ENCODE measurements at regions not wholly inside any gene's neighbourhood (a gene's known extent, or its start where the extent isn't known, plus 50 kb on each side); places are given as distances from the start of the nearest gene placed in this dataset.

DNA sequence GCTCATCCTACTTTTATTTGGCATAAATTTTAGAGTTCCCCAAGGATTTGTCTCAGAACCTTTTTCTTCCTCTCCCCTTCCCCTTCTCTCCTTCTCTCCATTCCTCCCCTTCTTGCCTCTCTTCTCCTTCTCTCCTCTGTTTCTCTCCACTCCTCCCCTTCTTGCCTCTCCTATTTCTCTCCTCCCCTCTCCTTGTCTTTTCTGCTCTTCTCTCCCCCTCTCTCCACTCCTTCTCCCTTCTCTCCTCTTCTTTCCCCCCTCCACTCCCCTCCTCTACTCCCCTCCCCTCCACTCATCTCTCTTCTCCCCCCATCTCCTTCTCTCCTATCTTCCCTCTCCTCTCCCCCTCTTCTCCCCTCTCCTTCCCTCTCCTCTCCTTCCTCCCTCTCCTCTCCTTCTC lies 142.7 kb downstream of the CCDC71L start:
- H3K9me3 ChIP-seq, result no peaks in the 10 kb centered on the region

DNA sequence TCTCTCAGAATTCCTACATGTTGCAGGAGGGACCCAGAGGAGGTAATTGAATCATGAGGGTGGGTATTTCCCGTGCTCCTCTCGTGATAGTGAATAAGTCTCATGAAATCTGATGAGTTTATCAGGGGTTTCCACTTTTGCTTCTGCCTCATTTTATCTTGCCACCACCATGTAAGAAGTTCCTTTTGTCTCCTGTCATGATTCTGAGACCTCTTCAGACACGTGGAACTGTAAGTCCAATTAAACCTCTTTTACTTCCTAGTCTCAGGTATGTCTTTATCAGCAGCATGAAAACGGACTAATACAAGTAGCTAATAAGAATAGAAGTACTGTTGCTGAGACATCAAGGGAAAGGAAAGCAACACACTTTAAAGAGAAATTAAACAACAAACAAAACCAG lies 143.4 kb downstream of the CCDC71L start:
- no peaks in the 10 kb centered on the region for H3K36me3 ChIP-seq (ENCODE audit: low read depth)
- ATAC-seq, result no peak
- DNase-seq, result no peak
- H3K4me1 ChIP-seq (ENCODE audit: low read depth), result no peaks in the 10 kb centered on the region
- H3K9me3 ChIP-seq, result no peaks in the 10 kb centered on the region
- intact Hi-C loops (cut with DNase I, micrococcal nuclease), result no loop called here
- H3K4me3 ChIP-seq, result no peak overlapping the region
- TF ChIP-seq, protein P1, sequence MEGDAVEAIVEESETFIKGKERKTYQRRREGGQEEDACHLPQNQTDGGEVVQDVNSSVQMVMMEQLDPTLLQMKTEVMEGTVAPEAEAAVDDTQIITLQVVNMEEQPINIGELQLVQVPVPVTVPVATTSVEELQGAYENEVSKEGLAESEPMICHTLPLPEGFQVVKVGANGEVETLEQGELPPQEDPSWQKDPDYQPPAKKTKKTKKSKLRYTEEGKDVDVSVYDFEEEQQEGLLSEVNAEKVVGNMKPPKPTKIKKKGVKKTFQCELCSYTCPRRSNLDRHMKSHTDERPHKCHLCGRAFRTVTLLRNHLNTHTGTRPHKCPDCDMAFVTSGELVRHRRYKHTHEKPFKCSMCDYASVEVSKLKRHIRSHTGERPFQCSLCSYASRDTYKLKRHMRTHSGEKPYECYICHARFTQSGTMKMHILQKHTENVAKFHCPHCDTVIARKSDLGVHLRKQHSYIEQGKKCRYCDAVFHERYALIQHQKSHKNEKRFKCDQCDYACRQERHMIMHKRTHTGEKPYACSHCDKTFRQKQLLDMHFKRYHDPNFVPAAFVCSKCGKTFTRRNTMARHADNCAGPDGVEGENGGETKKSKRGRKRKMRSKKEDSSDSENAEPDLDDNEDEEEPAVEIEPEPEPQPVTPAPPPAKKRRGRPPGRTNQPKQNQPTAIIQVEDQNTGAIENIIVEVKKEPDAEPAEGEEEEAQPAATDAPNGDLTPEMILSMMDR (IDR thresholded peaks at IDR 0.05), result no peak

More for the DNA sequence above, 142.7 kb downstream of the CCDC71L start:
- Histone ChIP-seq H3K4me3 (no peak overlapping the region), H3K4me1 (ENCODE audit: low read depth) (no peaks in the 10 kb centered on the region), H3K36me3 (ENCODE audit: low read depth) (no peaks in the 10 kb centered on the region)
- TF ChIP-seq, protein P1 (IDR thresholded peaks at IDR 0.05), result no peak
- ATAC-seq, result no peak
- DNase-seq, result no peak
- intact Hi-C loops (cut with DNase I, micrococcal nuclease), result no loop called here

DNA sequence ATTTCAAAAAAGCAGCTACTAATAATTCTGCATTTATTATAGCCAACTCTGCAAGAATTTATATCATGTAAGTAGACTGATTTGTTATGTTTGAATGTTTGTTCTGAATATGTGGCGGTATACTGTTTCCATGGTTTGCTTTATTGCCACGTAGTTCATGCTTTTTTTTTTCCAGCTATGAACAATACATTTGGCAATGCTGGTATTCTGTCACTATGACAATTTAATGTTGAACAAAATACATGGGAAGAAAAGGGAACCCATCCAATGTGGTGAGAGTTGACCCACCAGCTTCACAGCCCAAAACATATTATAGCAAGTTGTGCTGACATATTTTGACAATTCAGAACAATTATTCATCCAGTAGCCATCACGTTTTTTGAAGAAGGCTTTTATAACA lies 145.6 kb downstream of the CCDC71L start:
- TF ChIP-seq, protein P1 (IDR thresholded peaks at IDR 0.05), result no peak
- DNase-seq (no peak), ATAC-seq (no peak)
- no peaks in the 10 kb centered on the region for H3K36me3 ChIP-seq (ENCODE audit: low read depth)
- H3K4me1 ChIP-seq (ENCODE audit: low read depth), result no peaks in the 10 kb centered on the region
- no peak overlapping the region for H3K4me3 ChIP-seq
- no peaks in the 10 kb centered on the region for H3K9me3 ChIP-seq
- intact Hi-C loops (cut with DNase I, micrococcal nuclease), result no loop called here

DNA sequence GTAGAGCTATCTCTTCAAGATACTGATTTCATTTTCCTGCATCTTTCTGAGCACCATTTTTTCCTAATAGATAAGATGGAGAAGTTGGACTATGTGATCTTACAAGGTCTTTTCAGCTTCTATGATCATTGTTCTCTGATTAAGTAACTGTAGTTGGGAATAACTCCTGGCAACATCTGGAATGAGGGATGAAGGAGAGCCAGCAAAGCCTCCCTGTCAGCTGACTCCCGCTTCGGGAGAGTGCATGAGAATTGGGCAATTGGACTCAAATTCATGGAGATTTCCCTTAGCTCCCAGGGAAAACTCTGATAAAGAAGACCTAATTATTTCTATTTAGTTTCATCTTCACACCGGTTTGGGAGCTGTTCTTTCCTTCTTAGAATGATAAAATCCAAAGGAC lies 146.1 kb downstream of the CCDC71L start:
- intact Hi-C loops (cut with DNase I, micrococcal nuclease), result no loop called here
- DNase-seq (no peak), ATAC-seq (no peak)
- Histone ChIP-seq H3K4me1 (ENCODE audit: low read depth) (no peaks in the 10 kb centered on the region), H3K9me3 (no peaks in the 10 kb centered on the region), H3K36me3 (ENCODE audit: low read depth) (no peaks in the 10 kb centered on the region), H3K4me3 (no peak overlapping the region)
- TF ChIP-seq, protein P1 (IDR thresholded peaks at IDR 0.05), result no peak

DNA sequence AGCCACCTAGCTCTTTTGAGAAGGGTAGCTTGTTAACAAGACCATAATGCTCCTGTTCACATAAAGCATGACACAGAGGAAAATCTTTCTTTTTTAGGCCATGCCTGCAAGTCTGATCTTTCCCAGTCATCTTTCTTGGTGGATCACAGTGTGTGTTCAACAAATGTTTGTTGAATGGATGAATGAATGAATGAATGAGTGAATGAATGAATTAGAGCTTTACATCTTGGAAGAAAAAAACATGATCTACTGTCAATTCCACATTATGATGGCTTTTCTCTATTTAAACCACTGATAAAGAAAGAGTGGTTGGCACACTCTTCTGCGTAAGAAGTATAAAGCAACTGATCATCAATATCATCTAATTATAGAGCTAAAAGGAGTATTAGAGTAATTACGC lies 148.7 kb downstream of the CCDC71L start:
- no peaks in the 10 kb centered on the region for H3K36me3 ChIP-seq (ENCODE audit: low read depth)
- H3K9me3 ChIP-seq, result no peaks in the 10 kb centered on the region
- TF ChIP-seq, protein P1 (IDR thresholded peaks at IDR 0.05), result no peak
- H3K4me3 ChIP-seq, result no peak overlapping the region
- ATAC-seq, result no peak
- no peaks in the 10 kb centered on the region for H3K4me1 ChIP-seq (ENCODE audit: low read depth)
- intact Hi-C loops (cut with DNase I, micrococcal nuclease), result no loop called here
- DNase-seq, result no peak

GRCh38 chr7:106504645-106505044 lies 156.3 kb downstream of the CCDC71L start:
- Histone ChIP-seq H3K9me3 (no peaks in the 10 kb centered on the region), H3K4me1 (ENCODE audit: low read depth) (no peaks in the 10 kb centered on the region), H3K36me3 (ENCODE audit: low read depth) (no peaks in the 10 kb centered on the region), H3K4me3 (no peak overlapping the region)
- intact Hi-C loops (cut with DNase I, micrococcal nuclease), result no loop called here
- ATAC-seq, result no peak
- TF ChIP-seq, protein P1 (IDR thresholded peaks at IDR 0.05), result no peak
- DNase-seq, result no peak
